GM12878 (cell line): ENCODE measurements at regions not wholly inside any gene's neighbourhood (a gene's known extent, or its start where the extent isn't known, plus 50 kb on each side); places are given as distances from the start of the nearest gene placed in this dataset.

Experiments used
- ATAC-seq: fragments of 200-7000 bp; cut with Tn5 transposase; 3 replicates; pipeline ENCODE4 v1.9.1; 2020; ENCODE audit warnings: mild to moderate bottlenecking, moderate library complexity
- BruUV-seq: library from RNA; stranded (reverse); fragments of 400-500 nt; replicated peaks from 2 replicates; lab custom pipeline; 2021; lab: Mats Ljungman, UMichigan
- CTCF ChIA-PET: fragments of 300-600 bp; sonication (Branson Sonifier 250); formaldehyde crosslinking; extraction: SDS; loops from one replicate; lab custom pipeline; 2021; ENCODE audit warnings: inconsistent platforms; lab: Yijun Ruan, JAX
- POLR2A ChIA-PET: fragments of 350-600 bp; formaldehyde crosslinking; extraction: SDS; loops from one replicate; lab custom pipeline; 2021; ENCODE audit warnings: inconsistent platforms; lab: Charles Lee
- RAD21 ChIA-PET: fragments of 300-600 bp; sonication (Branson Sonifier 250); formaldehyde crosslinking; loops from one replicate; lab custom pipeline; 2023; ENCODE audit warnings: antibody characterized with exemption; ENCODE audit not compliant: unreplicated experiment; lab: Charles Lee
- SMC1A ChIA-PET: fragments of 300-600 bp; sonication (Branson Sonifier 250); formaldehyde crosslinking; loops from one replicate; lab custom pipeline; 2023; ENCODE audit not compliant: unreplicated experiment, uncharacterized antibody; lab: Charles Lee
- DNase-seq: peaks from one replicate; pipeline ENCODE4 v3.0.0-alpha.2; 2011; ENCODE audit warnings: low read depth, low spot score
- FAIRE-seq: peaks from 3 replicates; lab custom pipeline; 2011; peaks lifted over from hg19 to GRCh38; lab: Jason Lieb, UNC
- H2AFZ ChIP-seq: 2 replicates; pipeline ENCODE4 v1.6.0; 2011; ENCODE audit warnings: low read depth, low read length, control low read depth; ENCODE audit not compliant: control insufficient read depth
- H3K27ac ChIP-seq: 2 replicates; pipeline ENCODE4 v1.5.1; 2011; ENCODE audit warnings: control low read depth; ENCODE audit not compliant: control insufficient read depth, insufficient read depth
- H3K27me3 ChIP-seq, 2 experiments: replicated peaks in 1 of 2; 2 replicates each; pipeline versions ENCODE4 v1.6.0 to v1.6.1; 2011; ENCODE audit warnings: low read length in 1 of 2; ENCODE audit not compliant: control insufficient read depth in 2 of 2, insufficient read depth in 2 of 2
- H3K36me3 ChIP-seq, 2 experiments: 2 replicates each; pipeline ENCODE4 v1.5.1; 2011; ENCODE audit warnings: low read length in 1 of 2; ENCODE audit not compliant: control insufficient read depth in 2 of 2, insufficient read depth in 2 of 2
- H3K4me1 ChIP-seq: 2 replicates; pipeline ENCODE4 v1.6.1; 2011; ENCODE audit warnings: mild to moderate bottlenecking, low read length, moderate library complexity, mixed read lengths; ENCODE audit not compliant: control insufficient read depth, insufficient read depth
- H3K4me2 ChIP-seq: 2 replicates; pipeline ENCODE4 v1.6.0; 2011; ENCODE audit warnings: control low read depth; ENCODE audit not compliant: control insufficient read depth, insufficient read depth
- H3K4me3 ChIP-seq: fragments of 200-600 bp; sonication (generic); 2 replicates; pipeline ENCODE4 v1.5.1; 2016
- H3K79me2 ChIP-seq: 2 replicates; pipeline ENCODE4 v1.6.0; 2011; ENCODE audit warnings: low read length; ENCODE audit not compliant: control insufficient read depth, insufficient read depth
- H3K9ac ChIP-seq: 2 replicates; pipeline ENCODE4 v1.8.0; 2011; ENCODE audit warnings: low read length, control low read depth, mixed read lengths; ENCODE audit not compliant: control insufficient read depth, insufficient read depth
- H3K9me3 ChIP-seq: replicated peaks from 3 replicates; pipeline ENCODE4 v1.5.1; 2011; ENCODE audit warnings: mild to moderate bottlenecking, low read length; ENCODE audit not compliant: control insufficient read depth, insufficient read depth
- H4K20me1 ChIP-seq: 2 replicates; pipeline ENCODE4 v1.6.0; 2011; ENCODE audit not compliant: control insufficient read depth, insufficient read depth
- ATF2 ChIP-seq: IDR thresholded peaks from 2 replicates; pipeline ENCODE4 v1.6.1; 2012; ENCODE audit warnings: low read length, inconsistent platforms
- KDM1A ChIP-seq: fragments of 200-600 bp; sonication (generic); IDR thresholded peaks from 2 replicates; pipeline ENCODE4 v1.6.1; 2016; ENCODE audit warnings: borderline replicate concordance
- MYC ChIP-seq: IDR thresholded peaks from 2 replicates; pipeline ENCODE4 v1.6.1; 2011; ENCODE audit warnings: mild to moderate bottlenecking, low read length, moderate library complexity, inconsistent platforms; ENCODE audit not compliant: insufficient read depth, insufficient replicate concordance, insufficient read length, severe bottlenecking
- POLR2AphosphoS2 ChIP-seq: IDR thresholded peaks from 2 replicates; pipeline ENCODE4 v1.6.1; 2011; ENCODE audit warnings: low read depth, mild to moderate bottlenecking, low read length, improper control_type of control experiment, moderate library complexity
- STAT3 ChIP-seq: IDR thresholded peaks from 2 replicates; pipeline ENCODE4 v1.6.1; 2011; ENCODE audit warnings: low read depth, low read length, improper control_type of control experiment
- USF1 ChIP-seq: IDR thresholded peaks from 2 replicates; pipeline ENCODE4 v1.6.1; 2011; ENCODE audit warnings: borderline replicate concordance, low read depth, mild to moderate bottlenecking, moderate library complexity, mixed read lengths, low read length; ENCODE audit not compliant: insufficient read depth; ENCODE audit errors: extremely low read length
- ZNF217 ChIP-seq: fragments of 450-650 bp; IDR thresholded peaks from 2 replicates; pipeline ENCODE4 v1.6.1; 2017; ENCODE audit warnings: antibody characterized with exemption, mild to moderate bottlenecking
- ZNF274 ChIP-seq: IDR thresholded peaks from one replicate; pipeline ENCODE4 v1.8.0; 2011; ENCODE audit not compliant: insufficient read length, insufficient read depth
- WGBS: methylation state at CpG from one replicate; pipeline ENCODE4 v1.1.6; 2016; ENCODE audit warnings: low lambda C conversion rate; ENCODE audit not compliant: insufficient replicate concordance, insufficient coverage; ENCODE audit errors: missing lambda C conversion rate; 5-methylcytosine and 5-hydroxymethylcytosine counted together
- in situ Hi-C: fragments of 300-500 bp; cut with MboI; formaldehyde crosslinking; loops from 9 replicates; pipeline ENCODE4 v1.14.3; 2018; ENCODE audit warnings: mixed read lengths
- intact Hi-C: fragments of 100-400 bp; cut with micrococcal nuclease; formaldehyde crosslinking; loops from one replicate; pipeline ENCODE4 v1.14.2; 2022; ENCODE audit not compliant: unreplicated experiment
- TF ChIP-seq, protein P1 (sequence below): fragments of 450-650 bp; IDR thresholded peaks from 2 replicates; pipeline ENCODE4 v1.6.1; 2016; ENCODE audit warnings: mild to moderate bottlenecking, moderate library complexity, borderline replicate concordance
- TF ChIP-seq, protein P2 (sequence below): fragments of 150-350 bp; IDR thresholded peaks from 2 replicates; pipeline ENCODE4 v1.6.1; 2016; ENCODE audit warnings: low read depth, low read length
- TF ChIP-seq, protein P3 (sequence below): IDR thresholded peaks from 2 replicates; pipeline ENCODE4 v1.6.1; 2011; ENCODE audit warnings: low read depth, low read length, improper control_type of control experiment, borderline replicate concordance

DNA sequence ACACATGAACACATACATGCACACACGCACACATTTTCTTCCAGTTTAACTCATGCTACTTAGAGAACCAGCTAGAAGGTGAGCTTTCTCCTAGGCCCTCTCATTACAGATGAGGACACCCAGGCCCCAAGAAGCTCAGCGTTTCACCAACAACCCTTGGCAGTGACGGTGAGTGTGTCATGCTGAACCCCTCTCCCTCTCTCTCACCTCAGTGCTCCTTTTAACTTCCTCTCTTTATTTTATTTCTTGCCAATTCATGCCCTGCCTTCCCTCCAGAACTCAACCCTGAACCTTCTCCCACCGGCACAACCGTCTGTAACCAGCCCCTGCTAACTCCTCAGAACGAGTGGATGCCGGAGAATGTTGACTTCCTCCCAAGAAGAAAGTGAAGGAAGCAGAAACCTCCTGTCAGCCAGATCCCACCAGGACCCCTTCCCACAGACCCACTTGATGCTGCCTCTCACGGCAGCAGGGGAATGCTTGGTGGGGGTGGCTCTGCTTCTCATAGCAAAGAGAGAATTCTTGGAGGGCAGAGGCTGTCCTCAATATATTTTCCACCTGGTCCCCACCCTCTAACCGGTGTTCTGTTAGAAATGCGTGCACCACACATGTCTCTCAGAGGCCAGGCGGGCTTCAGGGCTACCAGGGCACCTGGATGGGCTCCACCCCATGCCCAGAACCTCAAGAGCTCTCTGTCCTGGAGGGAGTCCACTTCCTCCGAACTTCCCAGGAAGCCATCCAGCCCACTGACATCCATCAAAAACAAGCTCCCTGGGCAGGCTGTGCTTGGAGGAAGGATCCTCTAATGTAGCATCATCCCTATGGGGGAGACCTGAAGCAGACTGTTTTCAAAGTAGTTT is 134.0 kb downstream of the TOMM20 start:
- H2AFZ ChIP-seq: no peak overlapping the region; the same call in 1 of the 2 replicates
- peaks cover 9% of the 10 kb centered on the region for H3K4me1 ChIP-seq
- ChIA-PET SMC1A (interaction anchor here (0.9 to 1.7 kb wide), 4 partner anchors 8 to 12 kb away, joined by 3 to 6 read pairs (median 4); no protein-coding TSS in a partner anchor), RAD21 (no interaction called here), POLR2A (interaction anchor here (0.6 to 1.1 kb wide), 2 partner anchors 10 to 64 kb away, joined by 3 to 4 read pairs; no protein-coding TSS in a partner anchor), CTCF (no interaction called here)
- no TSS peak for BruUV-seq
- no peaks in the 10 kb centered on the region for H3K9me3 ChIP-seq
- no peak for FAIRE-seq
- H3K27me3 ChIP-seq: no peaks in the 10 kb centered on the region
- no peaks in the 10 kb centered on the region for H3K36me3 ChIP-seq
- intact Hi-C loops: no loop called here
- no peak for DNase-seq
- no peak overlapping the region for H3K4me3 ChIP-seq
- no peak overlapping the region for H3K27ac ChIP-seq
- H3K9ac ChIP-seq: no peak overlapping the region
- 79% methylated on average over 12 of the region's 12 CpGs for WGBS
- ATAC-seq: no peak
- H3K79me2 ChIP-seq: no peaks in the 10 kb centered on the region
- no peak overlapping the region for H3K4me2 ChIP-seq
- H4K20me1 ChIP-seq: no peaks in the 10 kb centered on the region
- in situ Hi-C loops: no loop called here
- TF ChIP-seq KDM1A: no peak
- no peak for TF ChIP-seq STAT3
- TF ChIP-seq ZNF274: no peak
- TF ChIP-seq ATF2: no peak
- no peak for TF ChIP-seq MYC
- TF ChIP-seq, protein P1, sequence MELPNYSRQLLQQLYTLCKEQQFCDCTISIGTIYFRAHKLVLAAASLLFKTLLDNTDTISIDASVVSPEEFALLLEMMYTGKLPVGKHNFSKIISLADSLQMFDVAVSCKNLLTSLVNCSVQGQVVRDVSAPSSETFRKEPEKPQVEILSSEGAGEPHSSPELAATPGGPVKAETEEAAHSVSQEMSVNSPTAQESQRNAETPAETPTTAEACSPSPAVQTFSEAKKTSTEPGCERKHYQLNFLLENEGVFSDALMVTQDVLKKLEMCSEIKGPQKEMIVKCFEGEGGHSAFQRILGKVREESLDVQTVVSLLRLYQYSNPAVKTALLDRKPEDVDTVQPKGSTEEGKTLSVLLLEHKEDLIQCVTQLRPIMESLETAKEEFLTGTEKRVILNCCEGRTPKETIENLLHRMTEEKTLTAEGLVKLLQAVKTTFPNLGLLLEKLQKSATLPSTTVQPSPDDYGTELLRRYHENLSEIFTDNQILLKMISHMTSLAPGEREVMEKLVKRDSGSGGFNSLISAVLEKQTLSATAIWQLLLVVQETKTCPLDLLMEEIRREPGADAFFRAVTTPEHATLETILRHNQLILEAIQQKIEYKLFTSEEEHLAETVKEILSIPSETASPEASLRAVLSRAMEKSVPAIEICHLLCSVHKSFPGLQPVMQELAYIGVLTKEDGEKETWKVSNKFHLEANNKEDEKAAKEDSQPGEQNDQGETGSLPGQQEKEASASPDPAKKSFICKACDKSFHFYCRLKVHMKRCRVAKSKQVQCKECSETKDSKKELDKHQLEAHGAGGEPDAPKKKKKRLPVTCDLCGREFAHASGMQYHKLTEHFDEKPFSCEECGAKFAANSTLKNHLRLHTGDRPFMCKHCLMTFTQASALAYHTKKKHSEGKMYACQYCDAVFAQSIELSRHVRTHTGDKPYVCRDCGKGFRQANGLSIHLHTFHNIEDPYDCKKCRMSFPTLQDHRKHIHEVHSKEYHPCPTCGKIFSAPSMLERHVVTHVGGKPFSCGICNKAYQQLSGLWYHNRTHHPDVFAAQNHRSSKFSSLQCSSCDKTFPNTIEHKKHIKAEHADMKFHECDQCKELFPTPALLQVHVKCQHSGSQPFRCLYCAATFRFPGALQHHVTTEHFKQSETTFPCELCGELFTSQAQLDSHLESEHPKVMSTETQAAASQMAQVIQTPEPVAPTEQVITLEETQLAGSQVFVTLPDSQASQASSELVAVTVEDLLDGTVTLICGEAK: no peak
- TF ChIP-seq ZNF217: no peak
- no peak for TF ChIP-seq USF1
- no peak for TF ChIP-seq POLR2AphosphoS2
- TF ChIP-seq, protein P2, sequence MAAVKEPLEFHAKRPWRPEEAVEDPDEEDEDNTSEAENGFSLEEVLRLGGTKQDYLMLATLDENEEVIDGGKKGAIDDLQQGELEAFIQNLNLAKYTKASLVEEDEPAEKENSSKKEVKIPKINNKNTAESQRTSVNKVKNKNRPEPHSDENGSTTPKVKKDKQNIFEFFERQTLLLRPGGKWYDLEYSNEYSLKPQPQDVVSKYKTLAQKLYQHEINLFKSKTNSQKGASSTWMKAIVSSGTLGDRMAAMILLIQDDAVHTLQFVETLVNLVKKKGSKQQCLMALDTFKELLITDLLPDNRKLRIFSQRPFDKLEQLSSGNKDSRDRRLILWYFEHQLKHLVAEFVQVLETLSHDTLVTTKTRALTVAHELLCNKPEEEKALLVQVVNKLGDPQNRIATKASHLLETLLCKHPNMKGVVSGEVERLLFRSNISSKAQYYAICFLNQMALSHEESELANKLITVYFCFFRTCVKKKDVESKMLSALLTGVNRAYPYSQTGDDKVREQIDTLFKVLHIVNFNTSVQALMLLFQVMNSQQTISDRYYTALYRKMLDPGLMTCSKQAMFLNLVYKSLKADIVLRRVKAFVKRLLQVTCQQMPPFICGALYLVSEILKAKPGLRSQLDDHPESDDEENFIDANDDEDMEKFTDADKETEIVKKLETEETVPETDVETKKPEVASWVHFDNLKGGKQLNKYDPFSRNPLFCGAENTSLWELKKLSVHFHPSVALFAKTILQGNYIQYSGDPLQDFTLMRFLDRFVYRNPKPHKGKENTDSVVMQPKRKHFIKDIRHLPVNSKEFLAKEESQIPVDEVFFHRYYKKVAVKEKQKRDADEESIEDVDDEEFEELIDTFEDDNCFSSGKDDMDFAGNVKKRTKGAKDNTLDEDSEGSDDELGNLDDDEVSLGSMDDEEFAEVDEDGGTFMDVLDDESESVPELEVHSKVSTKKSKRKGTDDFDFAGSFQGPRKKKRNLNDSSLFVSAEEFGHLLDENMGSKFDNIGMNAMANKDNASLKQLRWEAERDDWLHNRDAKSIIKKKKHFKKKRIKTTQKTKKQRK: no peak
- TF ChIP-seq, protein P3, sequence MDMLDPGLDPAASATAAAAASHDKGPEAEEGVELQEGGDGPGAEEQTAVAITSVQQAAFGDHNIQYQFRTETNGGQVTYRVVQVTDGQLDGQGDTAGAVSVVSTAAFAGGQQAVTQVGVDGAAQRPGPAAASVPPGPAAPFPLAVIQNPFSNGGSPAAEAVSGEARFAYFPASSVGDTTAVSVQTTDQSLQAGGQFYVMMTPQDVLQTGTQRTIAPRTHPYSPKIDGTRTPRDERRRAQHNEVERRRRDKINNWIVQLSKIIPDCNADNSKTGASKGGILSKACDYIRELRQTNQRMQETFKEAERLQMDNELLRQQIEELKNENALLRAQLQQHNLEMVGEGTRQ: no peak
